Liver (tissue), 3 donors: ENCODE measurements at regions not wholly inside any gene's neighbourhood (a gene's known extent, or its start where the extent isn't known, plus 50 kb on each side); places are given as distances from the start of the nearest gene placed in this dataset.

Experiments used
- MAX ChIP-seq: IDR thresholded peaks from 2 replicates; pipeline ENCODE4 v1.6.1; 2016; ENCODE audit warnings: antibody characterized with exemption
- RXRA ChIP-seq, 2 donors: IDR thresholded peaks; 2 replicates each; pipeline ENCODE4 v1.6.1; 2017 to 2018; ENCODE audit warnings: antibody characterized with exemption in 2 of 2, mild to moderate bottlenecking in 1 of 2
- SP1 ChIP-seq: IDR thresholded peaks from 2 replicates; pipeline ENCODE4 v1.6.1; 2018; ENCODE audit warnings: antibody characterized with exemption, mild to moderate bottlenecking
- YY1 ChIP-seq: IDR thresholded peaks from 2 replicates; pipeline ENCODE4 v1.6.1; 2016; ENCODE audit warnings: antibody characterized with exemption, mild to moderate bottlenecking
- TF ChIP-seq, protein P1 (sequence below): fragments of 150-350 bp; IDR thresholded peaks from 2 replicates; pipeline ENCODE4 v1.5.1; 2017; ENCODE audit warnings: improper control_type of control experiment, low read depth, low read length; ENCODE audit not compliant: missing input control
- donor health status: healthy.
- donor health status: healthy.

- TF ChIP-seq, protein P1, sequence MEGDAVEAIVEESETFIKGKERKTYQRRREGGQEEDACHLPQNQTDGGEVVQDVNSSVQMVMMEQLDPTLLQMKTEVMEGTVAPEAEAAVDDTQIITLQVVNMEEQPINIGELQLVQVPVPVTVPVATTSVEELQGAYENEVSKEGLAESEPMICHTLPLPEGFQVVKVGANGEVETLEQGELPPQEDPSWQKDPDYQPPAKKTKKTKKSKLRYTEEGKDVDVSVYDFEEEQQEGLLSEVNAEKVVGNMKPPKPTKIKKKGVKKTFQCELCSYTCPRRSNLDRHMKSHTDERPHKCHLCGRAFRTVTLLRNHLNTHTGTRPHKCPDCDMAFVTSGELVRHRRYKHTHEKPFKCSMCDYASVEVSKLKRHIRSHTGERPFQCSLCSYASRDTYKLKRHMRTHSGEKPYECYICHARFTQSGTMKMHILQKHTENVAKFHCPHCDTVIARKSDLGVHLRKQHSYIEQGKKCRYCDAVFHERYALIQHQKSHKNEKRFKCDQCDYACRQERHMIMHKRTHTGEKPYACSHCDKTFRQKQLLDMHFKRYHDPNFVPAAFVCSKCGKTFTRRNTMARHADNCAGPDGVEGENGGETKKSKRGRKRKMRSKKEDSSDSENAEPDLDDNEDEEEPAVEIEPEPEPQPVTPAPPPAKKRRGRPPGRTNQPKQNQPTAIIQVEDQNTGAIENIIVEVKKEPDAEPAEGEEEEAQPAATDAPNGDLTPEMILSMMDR: no peak
- TF ChIP-seq RXRA (IDR thresholded peaks at IDR 0.05): no peak
- TF ChIP-seq SP1: no peak
- no peak for TF ChIP-seq YY1
- no peak for TF ChIP-seq MAX
Observed at GRCh38 chr4:179872755-179873154, 2370.4 kb upstream of the TENM3 start.
